ENCODE measurements at regions not wholly inside any gene's neighbourhood (a gene's known extent, or its start where the extent isn't known, plus 50 kb on each side); places are given as distances from the start of the nearest gene placed in this dataset.
"Not testable (repeated sequence)": the region's sequence is repeated elsewhere in the genome, so short reads cannot be mapped to it uniquely, and the experiment has no call there.

DNA sequence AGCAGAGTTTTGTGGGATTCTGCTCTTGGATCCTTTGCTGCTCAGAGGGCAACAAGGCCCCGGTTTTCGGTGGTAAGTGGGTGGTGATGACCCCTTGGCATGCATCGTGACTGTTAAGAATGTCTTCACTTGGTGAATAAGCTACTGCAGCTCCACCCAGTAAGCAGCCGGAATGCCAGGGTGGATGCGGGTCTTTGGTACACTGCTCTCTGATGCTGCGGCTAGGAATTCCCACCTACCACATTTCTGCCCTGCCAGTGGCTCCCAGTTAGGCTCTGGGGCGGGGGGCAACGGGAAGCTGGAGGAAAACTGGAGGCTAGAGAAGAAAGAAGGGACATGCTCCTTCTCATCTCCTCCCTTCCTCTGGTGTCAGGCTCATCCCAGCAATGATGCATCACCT is 180.4 kb upstream of the GALNT2 start:
- no peak for DNase-seq

DNA sequence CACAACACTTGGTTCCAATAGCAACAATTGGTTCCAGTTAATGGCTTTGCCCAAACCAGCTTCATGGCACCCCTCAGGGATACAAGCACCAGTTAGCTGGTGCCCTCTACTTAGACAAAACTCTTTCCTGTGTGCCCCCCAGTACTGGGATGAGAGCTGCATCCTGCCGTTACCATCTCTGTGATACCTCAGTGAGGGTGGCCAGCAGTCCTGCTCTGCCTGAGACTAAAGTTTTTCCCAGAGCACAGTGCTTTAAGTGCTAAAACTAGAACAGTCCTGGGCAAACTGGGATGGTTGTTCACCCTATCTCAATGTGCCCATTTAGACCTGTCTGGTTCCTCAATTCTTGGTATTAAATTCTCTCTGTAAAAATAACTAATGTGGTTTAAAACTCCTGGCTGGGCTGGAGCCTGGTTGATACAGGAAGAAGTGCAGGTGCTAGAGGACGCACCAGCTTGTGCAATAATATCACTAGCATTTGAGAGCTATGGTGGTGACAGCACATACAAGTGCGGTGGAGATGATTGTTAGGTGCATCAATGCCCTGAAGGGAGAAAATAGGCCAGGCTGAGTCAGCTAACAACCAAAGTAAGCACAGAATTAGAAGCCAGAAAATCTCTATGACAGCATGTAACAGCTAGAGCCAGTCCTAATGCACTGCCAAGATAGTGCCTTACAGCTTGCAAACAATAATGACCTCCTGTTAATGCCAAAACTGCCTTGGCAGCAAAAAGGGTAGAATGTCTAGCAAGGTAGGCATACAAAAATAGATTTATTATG is 179.8 kb upstream of the GALNT2 start:
- DNase-seq, result no peak

DNA sequence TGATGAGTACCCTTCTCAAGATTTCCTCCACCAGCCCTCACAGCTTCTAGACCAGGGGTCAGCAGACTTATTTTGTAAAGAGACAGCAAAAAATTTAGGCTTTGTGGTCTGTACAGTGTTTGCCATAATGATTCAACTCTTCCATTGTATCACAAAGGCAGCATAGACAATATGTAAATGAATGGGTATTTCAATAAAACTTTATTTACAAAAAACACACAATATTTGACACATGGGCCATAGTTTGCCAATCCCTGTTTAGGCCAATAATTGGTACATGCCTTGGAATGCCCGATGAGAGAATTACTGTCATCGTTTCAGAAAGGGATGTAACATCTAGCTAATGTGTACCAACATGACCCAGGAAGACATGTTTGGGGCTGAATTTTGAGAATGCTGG is 178.9 kb upstream of the GALNT2 start:
- no peak for DNase-seq

GRCh38 chr1:229888561-229889001 is 178.5 kb upstream of the GALNT2 start:
- DNase-seq, result no peak

- DNase-seq, result peak; percentile 36
Measured at GRCh38 chr1:229889031-229889517, 178.0 kb upstream of the GALNT2 start.

DNA sequence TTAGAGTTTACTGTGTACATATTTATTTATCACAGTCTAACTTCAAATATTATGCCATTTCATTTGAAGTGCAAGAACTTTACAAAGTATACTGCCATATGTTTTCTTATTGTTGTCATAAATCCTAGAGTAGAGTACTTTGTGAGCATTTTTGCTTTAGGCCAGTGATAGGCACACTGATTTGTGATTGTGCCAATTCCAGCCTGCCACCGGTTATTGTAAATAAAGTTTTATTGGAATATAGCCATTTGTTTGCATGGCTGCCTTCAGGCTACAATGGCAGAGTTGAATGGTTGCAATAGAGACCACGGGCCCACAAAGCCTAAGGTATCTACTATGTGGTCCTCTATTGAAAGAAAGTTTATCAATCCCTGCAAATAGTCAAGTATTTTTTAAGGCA is 175.8 kb upstream of the GALNT2 start:
- no peak for DNase-seq

- no peak for DNase-seq
Measured at GRCh38 chr1:229892515-229893117, 174.4 kb upstream of the GALNT2 start.

GRCh38 chr1:229893762-229894444 is 173.1 kb upstream of the GALNT2 start:
- no peak for DNase-seq

- no peak for DNase-seq
Measured at GRCh38 chr1:229894532-229894931, 172.5 kb upstream of the GALNT2 start.

GRCh38 chr1:229895605-229896004 is 171.4 kb upstream of the GALNT2 start:
- no peak for DNase-seq

GRCh38 chr1:229896306-229896705 is 170.7 kb upstream of the GALNT2 start:
- no peak for DNase-seq

DNA sequence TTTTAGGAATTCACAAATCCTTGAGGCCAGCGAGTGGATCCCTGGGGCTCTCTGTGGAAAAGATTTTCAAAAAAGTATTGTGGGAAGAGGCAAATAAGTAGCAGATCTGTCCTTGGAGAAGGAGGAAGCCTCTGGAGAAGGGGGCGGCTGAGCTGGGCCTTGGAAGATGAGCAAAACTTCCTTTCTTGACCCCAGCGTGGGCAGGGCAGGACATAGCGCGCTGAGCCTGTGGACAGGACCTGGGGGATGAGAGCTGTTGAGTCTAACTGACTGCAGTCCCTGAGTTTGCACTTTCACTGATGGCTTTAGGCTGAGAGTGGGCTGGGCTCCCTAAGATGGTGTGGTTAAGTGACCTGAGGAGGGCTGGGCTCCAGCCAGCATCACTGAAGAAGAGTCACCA is 170.2 kb upstream of the GALNT2 start:
- no peak for DNase-seq

GRCh38 chr1:229897501-229897900 is 169.5 kb upstream of the GALNT2 start:
- DNase-seq, result peak; percentile 77

DNA sequence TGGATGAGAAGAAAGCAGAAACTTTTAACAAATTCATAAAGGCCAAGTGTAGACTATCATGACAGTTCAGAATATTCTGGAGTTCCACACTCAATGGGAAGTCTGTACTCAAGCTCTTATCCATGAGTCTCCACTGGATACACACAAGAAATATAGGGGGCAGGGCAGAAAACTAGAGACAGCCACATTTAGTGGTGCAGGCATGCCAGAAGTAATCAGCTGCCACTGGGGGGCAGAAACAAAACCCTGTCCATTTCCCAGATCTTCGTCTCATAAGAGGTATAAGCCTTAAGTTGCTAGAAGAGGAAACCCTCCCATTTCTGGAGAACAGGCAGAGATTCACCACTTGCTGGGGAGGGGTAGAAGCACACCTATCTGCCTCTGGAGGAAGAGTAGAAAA is 166.8 kb upstream of the GALNT2 start:
- DNase-seq, result no peak

DNA sequence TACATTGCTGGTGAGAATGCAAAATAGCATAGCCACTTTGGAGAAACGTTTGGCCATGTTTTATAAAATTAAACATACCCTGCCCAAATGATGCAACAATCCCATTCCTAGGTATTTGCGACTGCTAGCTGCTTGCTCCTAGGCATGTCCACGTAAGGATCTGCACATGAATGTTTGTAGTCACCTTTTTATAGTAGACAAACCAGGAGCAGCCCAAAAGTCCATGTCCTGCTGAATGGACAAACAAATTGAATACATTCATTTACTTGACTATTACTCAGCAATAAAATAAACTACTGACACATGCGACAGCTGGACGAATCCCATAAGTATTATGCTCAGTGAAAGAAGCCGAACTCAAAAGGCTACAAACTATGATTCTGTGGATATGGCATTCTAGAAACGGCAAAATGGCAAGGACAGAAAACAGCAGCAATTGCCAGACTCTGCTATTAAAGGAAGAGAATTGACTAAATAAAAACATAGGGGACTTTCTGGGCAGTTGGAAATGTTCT is 161.9 kb upstream of the GALNT2 start:
- DNase-seq, result no peak

- DNase-seq, result no peak
Measured at GRCh38 chr1:229905652-229906051, 161.4 kb upstream of the GALNT2 start.

DNA sequence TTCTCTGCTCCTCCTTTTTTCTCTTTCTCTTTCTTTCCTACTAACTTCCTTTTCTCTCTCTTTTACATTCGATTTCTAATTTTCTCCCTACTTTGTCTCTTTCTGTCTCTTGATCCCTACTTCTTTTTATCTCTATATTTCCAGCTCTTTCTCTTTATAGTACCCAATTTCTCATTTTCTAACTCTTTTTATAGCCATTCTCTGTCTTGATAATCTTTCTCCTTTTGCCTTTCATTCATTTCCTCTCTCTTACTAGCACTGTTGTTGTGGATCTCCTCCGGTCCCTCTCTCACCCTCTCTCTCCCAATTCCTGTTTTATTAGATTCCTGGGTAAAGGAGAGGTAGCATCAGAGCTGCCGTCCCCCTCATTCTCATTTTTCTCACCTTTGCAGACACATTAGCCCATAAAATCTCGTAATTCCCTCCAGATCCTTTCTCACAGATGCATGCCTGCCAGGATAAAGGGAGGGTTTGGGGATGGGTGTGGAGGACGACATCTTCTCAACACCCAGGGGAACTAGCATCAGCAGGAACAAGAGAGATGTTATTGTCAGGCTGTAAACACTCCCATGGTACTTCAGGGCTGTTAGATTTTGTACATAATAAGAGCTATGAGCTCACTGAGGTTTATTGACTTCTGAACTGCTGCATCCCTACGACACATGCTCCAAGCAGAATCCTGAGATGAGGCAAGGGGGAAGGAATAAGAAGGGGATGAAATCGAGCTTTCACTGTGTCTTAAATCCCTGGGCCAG is 159.0 kb upstream of the GALNT2 start:
- DNase-seq, result no peak

- DNase-seq, result no peak
Measured at GRCh38 chr1:229908689-229909088, 158.3 kb upstream of the GALNT2 start.

DNA sequence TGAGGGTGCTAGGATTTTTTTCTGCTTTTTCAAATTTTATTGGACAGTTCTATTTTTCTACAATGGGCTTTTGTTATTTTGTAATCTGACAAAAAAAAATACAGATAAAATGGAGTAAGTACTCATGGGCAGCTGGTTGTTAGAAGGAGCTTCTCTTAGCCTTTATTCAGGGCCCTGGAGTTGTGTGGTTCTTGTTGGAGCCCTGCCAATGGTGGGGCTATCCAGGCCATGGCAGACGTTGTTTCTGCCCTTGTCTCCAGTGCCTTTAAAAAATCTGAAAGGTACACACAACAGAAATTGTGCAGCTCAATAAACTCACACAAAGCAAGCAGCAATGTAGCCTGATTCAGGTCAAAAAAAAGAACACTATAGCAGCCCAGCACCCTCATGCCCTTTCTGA is 153.5 kb upstream of the GALNT2 start:
- DNase-seq, result peak; percentile 12

DNA sequence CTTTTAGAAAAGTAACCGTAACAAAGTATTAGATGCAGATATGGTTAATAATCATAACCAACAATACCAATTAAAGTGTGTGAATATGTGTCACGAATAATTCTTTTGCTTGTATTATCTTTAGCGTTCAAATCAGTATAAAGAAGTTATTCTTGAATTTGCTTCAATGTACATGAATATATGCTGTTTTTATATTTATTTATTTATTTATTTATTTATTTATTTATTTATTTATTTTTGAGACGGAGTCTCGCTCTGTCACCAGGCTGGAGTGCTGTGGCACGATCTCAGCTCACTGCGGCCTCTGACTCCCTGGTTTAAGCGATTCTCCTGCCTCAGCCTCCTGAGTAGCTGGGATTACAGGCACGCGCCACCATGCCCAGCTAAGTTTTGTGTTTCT is 147.6 kb upstream of the GALNT2 start:
- DNase-seq, result not testable (repeated sequence)

GRCh38 chr1:229920683-229921082 is 146.4 kb upstream of the GALNT2 start:
- no peak for DNase-seq

- no peak for DNase-seq
Measured at GRCh38 chr1:229922249-229922648, 144.8 kb upstream of the GALNT2 start.

Measured in tongue (tissue), 1 donor.